ENCODE measurements at regions not wholly inside any gene's neighbourhood (a gene's known extent, or its start where the extent isn't known, plus 50 kb on each side); places are given as distances from the start of the nearest gene placed in this dataset.
"Not testable (repeated sequence)": the region's sequence is repeated elsewhere in the genome, so short reads cannot be mapped to it uniquely, and the experiment has no call there.

DNA sequence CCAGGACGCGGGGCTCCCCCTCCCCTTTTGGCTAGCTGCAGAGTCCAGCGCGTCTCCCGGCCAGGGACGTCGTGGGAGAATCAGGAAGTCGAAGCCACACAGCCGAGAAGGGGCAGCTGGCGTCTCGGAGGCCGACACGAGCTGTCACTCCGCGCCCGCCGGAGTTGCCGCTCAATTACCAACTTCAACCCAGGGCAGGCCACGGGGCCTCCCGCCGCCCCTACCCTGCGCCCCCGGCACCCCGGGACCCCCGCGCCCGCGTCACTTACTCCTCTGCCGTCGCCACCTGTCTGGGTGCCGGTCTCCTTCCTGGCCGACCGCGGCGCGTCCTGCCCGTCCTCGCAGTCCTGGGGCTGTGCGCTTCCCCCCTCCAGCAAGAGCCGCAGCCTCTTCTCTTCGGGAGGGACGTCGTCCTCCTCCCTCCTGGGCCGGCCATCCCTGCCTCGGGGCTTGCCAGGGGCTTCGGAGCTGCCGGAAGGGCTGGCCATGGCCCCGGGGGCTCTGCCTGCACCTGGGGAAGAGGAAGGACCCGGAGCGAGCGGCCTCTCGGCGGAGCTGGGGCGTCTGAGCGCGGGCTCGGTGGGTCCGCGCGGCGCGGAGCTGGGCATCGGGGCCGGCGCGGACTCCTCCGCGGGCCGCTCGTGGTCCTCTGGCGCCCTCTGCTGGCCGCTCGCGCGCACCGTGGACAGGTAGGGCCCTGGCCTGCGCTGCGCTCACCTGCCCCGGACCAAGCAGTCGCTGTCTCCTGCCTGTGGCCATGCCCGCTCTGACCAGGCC is 65.6 kb upstream of the CLEC6A start:
- peak; percentile 61 to 66 for DNase-seq (ENCODE audit: low read depth in 1 of 2, low spot score in 1 of 2)

DNA sequence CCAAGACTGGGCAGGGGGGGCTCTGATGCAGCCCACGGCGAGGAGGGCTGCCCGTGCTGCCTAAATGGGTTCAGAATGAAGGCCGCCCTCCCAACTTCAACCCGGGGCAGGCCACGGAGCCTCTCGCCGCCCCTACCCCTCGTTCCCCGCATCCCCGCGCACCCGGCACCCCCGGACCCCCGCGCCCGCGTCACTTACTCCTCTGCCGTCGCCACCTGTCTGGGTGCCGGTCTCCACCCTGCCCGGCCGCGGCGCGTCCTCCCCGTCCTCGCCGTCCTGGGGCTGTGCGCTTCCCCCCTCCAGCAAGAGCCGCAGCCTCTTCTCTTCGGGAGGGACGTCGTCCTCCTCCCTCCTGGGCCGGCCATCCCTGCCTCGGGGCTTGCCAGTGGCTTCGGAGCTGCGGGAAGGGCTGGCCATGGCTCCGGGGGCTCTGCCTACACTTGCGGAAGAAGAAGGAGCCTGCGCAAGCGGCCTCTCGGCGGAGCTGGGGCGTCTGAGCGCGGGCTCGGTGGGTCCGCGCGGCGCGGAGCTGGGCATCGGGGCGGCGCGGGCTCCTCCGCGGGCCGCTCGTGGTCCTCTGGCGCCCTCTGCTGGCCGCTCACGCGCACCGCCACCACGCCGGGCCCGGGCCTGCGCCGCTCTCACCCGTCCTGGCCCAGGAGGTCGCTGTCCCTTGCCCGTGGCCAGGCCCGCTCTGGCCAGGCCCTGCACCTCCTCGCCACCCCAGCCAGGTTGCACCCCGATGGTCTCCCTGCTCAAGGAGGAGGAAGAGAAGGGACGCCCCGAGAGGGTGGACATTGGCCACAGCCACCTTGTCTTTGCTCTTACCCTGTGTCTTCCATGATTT is 59.3 kb upstream of the CLEC6A start:
- DNase-seq (ENCODE audit: low read depth in 1 of 2, low spot score in 1 of 2), result peak; percentile 44 to 68

DNA sequence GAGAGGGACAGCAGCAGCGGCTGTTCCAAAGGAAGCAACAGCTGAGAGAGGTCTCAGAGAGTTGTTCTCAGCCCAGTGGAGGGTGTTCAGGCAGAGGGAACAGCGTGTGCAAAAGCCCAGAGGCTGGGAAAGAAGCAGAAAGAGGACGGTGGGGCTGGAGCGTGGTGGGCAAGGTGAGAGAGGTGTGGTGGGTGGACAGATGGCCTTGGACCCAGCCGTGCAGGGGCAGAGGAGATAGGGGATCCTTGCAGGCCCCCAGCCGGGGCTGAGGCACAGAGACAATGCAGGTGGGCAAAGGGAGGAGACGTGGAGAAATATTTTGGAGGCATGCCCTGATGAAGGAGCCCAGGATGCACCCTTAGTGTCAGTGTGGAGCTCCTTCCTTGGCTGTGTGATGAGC is 58.4 kb upstream of the CLEC6A start:
- not testable (repeated sequence) for DNase-seq (ENCODE audit: low read depth in 1 of 2, low spot score in 1 of 2)

DNA sequence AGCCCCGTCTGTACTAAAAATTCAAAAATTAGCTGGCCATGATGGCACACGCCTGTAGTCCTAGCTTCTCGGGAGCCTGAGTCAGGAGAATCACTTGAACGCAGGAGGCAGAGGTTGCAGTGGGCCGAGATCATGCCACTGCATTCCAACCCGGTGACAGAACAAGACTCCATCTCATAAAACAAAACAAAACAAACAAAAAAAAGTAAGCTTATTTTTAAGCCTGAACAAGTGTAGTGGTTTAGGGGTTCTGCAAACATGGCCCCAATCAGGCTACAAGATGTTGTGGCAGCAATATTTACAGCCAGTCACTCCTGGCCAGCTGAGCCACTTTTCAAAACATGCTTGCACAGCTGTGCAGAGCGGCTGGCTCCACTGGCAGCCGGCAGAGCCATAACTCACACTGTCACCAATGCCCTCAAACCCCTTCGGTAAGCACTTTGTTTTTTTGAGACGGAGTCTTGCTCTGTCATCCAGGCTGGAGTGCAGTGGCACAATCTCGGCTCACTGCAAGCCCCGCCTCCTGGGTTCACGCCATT is 56.2 kb upstream of the CLEC6A start:
- DNase-seq (ENCODE audit: low read depth in 1 of 2, low spot score in 1 of 2), result not testable (repeated sequence)

DNA sequence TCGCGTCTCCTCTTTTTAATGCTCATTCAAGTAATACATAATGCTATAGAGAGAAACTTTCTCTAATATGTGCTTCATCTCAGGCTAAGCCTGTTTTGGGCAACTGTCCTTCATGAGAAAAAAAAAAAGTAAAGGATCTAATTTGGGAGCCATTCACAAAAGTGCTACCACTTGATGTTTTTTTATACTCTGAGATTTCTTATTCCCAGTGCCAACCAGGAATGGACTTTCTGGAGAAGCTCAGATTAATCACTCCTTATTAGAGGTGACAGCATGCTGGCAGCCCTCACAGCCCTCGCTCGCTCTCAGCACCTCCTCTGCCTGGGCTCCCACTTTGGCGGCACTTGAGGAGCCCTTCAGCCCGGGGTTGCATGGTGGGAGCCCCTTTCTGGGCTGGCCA is 51.9 kb upstream of the CLEC6A start:
- not testable (repeated sequence) for DNase-seq (ENCODE audit: low read depth in 1 of 2, low spot score in 1 of 2)

DNA sequence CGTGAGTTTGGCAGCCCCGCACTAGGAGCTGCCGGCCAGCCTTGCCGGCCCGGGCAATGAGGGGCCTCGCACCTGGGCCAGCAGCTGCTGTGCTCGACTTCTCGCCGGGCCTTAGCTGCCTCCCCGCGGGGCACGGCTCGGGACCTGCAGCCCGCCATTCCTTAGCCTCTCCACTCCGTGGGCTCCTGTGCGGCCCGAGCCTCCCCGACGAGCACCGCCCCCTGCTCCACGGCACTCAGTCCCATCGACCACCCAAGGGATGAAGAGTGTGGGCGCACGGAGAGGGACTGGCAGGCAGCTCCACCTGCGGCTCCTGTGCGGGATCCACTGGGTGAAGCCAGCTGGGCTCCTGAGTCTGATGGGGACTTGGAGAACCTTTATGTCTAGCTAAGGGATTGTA is 51.4 kb upstream of the CLEC6A start:
- DNase-seq (ENCODE audit: low read depth in 1 of 2, low spot score in 1 of 2), result not testable (repeated sequence)

All from stimulated activated CD4-positive, alpha-beta T cell treated with anti-CD3 and anti-CD28 coated beads, Interleukin-15, amount 100 ng/mL, for 1 hour (primary cell).